HG03097 (cell line): ENCODE measurements at regions not wholly inside any gene's neighbourhood (a gene's known extent, or its start where the extent isn't known, plus 50 kb on each side); places are given as distances from the start of the nearest gene placed in this dataset.
A peak's percentile ranks its signal among the peaks of the same experiment; 100 is the strongest.

Experiments used
- ATAC-seq: cut with Tn5 transposase; IDR thresholded peaks from one replicate; pipeline ENCODE4 v1.9.1; 2021; ENCODE audit not compliant: unreplicated experiment, low FRiP score

- ATAC-seq, result no peak
Measured at GRCh38 chr7:132672200-132672990, 96.1 kb upstream of the PLXNA4 start.

- ATAC-seq, result no peak
Measured at GRCh38 chr7:132666774-132667172, 90.5 kb upstream of the PLXNA4 start.

DNA sequence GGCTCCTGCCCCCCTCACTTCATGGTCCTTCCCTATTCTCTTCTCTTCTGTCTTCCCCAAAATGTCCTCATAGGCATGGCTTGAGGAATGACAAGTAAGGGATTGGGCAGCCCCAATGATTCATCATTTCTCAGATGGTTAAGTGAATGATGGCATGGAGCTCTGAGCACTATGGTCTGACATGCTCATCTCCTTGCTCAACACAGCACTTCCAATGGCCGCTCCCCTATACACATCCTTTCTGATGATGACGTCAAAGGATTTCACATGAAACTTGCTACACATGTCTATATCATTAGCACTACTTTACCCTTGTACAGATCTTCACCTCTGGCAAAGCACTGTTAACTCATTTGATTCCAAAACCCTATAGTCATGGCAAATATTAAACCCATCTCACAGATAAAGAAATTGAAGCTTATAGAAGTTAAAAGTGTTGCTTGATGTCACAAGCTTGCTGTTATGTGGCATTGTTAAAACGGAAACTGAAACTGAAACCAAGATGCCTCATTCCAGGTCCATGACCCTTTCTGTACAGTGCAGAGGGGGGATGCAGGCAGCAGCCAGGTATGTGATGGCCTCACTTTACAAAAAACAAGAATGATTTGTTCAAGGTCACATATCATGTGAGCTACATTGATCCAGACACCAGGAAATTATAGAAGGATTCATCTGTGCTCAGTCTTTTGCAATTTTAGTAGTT is 90.0 kb upstream of the PLXNA4 start:
- no peak for ATAC-seq

- ATAC-seq, result no peak
Measured at GRCh38 chr7:132656846-132657776, 80.8 kb upstream of the PLXNA4 start.

DNA sequence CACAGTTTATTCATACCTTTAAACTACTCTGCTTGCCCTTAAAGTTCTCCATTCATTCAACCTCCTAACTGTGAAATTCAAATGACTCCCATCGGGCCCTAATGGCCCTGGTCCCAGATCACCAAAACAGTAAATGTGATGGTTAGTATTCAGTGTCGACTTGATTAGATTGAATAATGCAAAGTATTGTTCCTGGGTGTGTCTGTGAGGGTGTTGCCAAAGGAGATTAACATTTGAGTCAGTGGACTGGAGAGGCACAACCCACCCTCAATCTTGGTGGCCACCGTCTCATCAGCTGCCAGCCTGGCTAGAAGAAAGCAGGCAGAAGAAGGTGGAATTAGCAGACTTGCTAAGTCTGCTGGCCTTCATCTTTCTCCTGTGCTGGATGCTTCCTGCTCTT is 80.1 kb upstream of the PLXNA4 start:
- ATAC-seq, result no peak

DNA sequence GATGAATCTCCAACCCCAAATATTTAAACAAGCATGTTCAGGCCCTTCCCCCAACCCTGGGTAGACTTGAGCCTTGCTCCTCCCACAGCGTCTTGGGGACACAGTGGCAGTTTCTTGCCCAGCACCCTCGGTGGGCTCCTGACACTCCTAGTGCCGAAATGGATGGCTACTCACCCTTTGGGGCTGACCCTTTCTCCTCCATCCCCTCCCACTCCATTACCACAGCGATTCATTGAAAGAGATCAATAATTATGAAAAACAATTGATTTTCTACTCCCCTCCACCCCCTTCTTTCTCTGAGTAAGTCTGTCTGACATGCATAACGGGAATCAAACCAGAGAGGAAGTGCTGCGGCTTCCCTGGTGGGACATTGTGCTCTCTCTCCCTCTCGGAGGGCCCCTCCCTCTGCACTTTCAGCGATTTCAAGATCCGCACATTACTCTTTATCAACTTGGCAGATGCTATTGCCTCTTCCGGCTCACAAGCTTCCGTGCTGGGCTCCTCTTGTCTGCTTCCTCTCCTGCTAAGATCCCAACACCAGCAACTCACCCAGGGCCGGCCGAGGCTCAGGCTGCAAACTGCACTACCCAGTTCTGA is 79.0 kb upstream of the PLXNA4 start:
- peak; percentile 38 for ATAC-seq

GRCh38 chr7:132654150-132654549 is 77.9 kb upstream of the PLXNA4 start:
- peak; percentile 52 for ATAC-seq

- no peak for ATAC-seq
Measured at GRCh38 chr7:132653366-132653930, 77.2 kb upstream of the PLXNA4 start.

DNA sequence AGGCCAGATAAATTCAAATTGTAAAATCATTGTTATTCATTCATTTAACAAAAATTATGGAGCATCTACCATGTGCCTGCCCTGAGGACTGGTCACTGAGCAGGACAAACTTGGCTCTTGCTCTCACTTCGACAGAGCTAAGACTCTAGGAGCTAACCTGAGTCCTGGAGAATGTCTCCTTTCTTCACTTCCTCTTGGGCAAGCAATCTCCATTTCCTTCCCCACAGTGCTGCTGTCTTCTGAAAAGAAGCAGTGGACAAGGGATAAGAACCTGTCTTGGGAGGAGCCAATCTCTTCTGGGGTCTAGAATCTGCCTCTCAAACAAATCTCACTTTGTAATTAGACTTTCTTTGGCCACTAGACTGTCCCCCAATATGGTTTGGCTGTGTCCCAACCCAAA is 76.2 kb upstream of the PLXNA4 start:
- ATAC-seq, result no peak

DNA sequence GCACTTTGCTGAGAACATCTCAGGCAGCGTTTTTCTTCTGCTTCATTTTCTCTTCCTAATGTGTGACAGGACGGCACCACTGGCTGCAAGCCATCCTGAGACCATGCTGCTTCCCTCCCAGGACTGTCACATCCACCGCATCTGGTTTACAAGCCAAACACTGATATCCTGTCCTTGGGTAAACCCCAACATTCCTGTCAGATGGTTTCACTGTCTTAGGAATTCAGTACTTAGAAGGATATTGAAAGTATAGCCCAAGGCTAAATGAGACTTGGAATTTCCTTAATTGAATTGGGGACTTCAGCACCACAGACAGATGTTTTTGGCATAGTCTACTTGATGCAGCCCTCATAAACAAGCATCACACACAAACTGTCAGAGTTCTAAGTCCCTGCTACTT is 74.2 kb upstream of the PLXNA4 start:
- ATAC-seq, result no peak

- no peak for ATAC-seq
Measured at GRCh38 chr7:132647311-132647710, 71.0 kb upstream of the PLXNA4 start.

DNA sequence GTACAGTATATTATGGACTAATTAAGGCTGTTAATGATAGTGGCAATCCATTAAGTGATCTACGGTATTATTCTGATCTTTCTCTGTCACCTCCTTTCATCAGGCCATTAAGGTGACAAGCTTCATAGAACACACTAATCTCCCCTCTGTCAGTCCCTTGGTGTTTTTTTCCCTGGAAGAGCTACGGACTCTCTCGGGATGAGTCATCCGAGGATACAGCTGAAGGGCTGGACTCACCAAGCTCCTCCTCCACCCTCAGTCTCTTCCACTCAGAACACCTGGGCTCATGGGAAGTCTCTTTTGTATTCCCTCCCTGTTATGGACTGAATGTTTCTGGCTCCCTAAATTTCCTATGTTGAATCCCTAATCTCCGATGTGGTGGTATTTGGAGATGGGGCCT is 69.8 kb upstream of the PLXNA4 start:
- no peak for ATAC-seq

- ATAC-seq, result no peak
Measured at GRCh38 chr7:132643302-132643701, 67.0 kb upstream of the PLXNA4 start.

- no peak for ATAC-seq
Measured at GRCh38 chr7:132641238-132641637, 65.0 kb upstream of the PLXNA4 start.

- ATAC-seq, result no peak
Measured at GRCh38 chr7:132639983-132640382, 63.7 kb upstream of the PLXNA4 start.

DNA sequence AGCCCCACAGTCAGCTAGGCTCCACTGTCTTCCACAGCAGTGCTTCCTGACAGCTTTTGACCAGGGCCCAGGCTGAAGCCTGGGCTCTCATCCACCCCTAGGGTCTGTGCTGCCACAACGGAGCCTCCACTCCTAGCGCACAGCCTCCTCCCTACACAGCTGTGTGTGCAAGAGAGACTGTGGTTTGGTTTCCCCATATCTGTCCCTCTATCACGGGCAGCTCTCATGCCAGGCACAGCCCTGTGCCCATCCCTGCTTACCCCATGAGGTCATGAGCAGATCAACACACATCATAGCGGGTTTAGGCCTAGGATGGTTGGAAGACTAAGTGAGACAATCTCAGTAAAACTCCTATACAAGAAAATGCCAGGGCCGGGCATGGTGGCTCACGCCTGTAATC is 61.7 kb upstream of the PLXNA4 start:
- ATAC-seq, result no peak

DNA sequence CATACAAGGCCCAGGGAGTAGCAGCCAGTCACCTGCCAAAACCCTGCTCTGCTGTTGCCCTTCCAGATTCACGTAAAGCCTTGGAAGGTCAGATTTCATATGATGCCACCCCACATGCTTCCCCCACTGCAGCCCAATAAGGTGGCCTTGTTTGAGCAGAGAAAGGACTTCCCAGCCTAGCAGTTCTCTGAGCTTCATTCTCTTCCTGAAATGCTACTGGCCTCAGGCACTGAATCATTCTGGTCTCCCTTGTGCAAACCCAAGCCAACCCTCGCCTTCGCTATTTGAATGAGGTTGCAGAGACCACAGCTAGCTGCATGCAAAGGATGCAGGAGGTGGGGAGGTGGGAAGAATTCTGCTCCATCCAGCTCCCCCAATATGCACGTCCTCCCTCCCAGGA is 60.3 kb upstream of the PLXNA4 start:
- no peak for ATAC-seq

GRCh38 chr7:132635127-132635526 is 58.9 kb upstream of the PLXNA4 start:
- ATAC-seq, result no peak

- ATAC-seq, result no peak
Measured at GRCh38 chr7:132630834-132631233, 54.6 kb upstream of the PLXNA4 start.
